ENCODE measurements at regions not wholly inside any gene's neighbourhood (a gene's known extent, or its start where the extent isn't known, plus 50 kb on each side); places are given as distances from the start of the nearest gene placed in this dataset.
A peak's percentile ranks its signal among the peaks of the same experiment; 100 is the strongest.

GRCh38 chrX:109312757-109313156 is 169.1 kb downstream of the GUCY2F start:
- DNase-seq (ENCODE audit: low spot score): no peak

GRCh38 chrX:109310031-109310430 is 171.9 kb downstream of the GUCY2F start:
- no peak for DNase-seq (ENCODE audit: low spot score)

- no peak for DNase-seq (ENCODE audit: low spot score)
These were observed 180.7 kb downstream of the GUCY2F start for GRCh38 chrX:109301177-109301576.

- no peak for DNase-seq (ENCODE audit: low spot score)
These were observed 181.5 kb downstream of the GUCY2F start for GRCh38 chrX:109300415-109300814.

- DNase-seq (ENCODE audit: low spot score): no peak
These were observed 182.8 kb downstream of the GUCY2F start for GRCh38 chrX:109299091-109299490.

GRCh38 chrX:109294097-109294814 is 187.6 kb downstream of the GUCY2F start:
- no peak for DNase-seq (ENCODE audit: low spot score)

- no peak for DNase-seq (ENCODE audit: low spot score)
These were observed 198.0 kb downstream of the GUCY2F start for GRCh38 chrX:109283870-109284269.

- peak; percentile 66 for DNase-seq (ENCODE audit: low spot score)
These were observed 200.2 kb downstream of the GUCY2F start for GRCh38 chrX:109281483-109282275.

GRCh38 chrX:109274806-109275205 is 207.1 kb downstream of the GUCY2F start:
- no peak for DNase-seq (ENCODE audit: low spot score)

GRCh38 chrX:109270580-109271484 is 211.1 kb downstream of the GUCY2F start:
- DNase-seq (ENCODE audit: low spot score): peak; percentile 19

GRCh38 chrX:109268340-109268739 is 213.5 kb downstream of the GUCY2F start:
- no peak for DNase-seq (ENCODE audit: low spot score)

- DNase-seq (ENCODE audit: low spot score): no peak
These were observed 215.9 kb downstream of the GUCY2F start for GRCh38 chrX:109266034-109266433.

- DNase-seq (ENCODE audit: low spot score): no peak
These were observed 217.0 kb downstream of the GUCY2F start for GRCh38 chrX:109264878-109265277.

- DNase-seq (ENCODE audit: low spot score): no peak
These were observed 220.6 kb downstream of the GUCY2F start for GRCh38 chrX:109261279-109261678.

GRCh38 chrX:109252789-109253188 is 229.1 kb downstream of the GUCY2F start:
- DNase-seq (ENCODE audit: low spot score): no peak

GRCh38 chrX:109218761-109219160 is 263.1 kb downstream of the GUCY2F start:
- no peak for DNase-seq (ENCODE audit: low spot score)

- peak; percentile 23 for DNase-seq (ENCODE audit: low spot score)
These were observed 282.2 kb downstream of the GUCY2F start for GRCh38 chrX:109199726-109200125.

- no peak for DNase-seq (ENCODE audit: low spot score)
These were observed 291.3 kb downstream of the GUCY2F start for GRCh38 chrX:109190542-109190941.

GRCh38 chrX:109187473-109188168 is 294.3 kb downstream of the GUCY2F start:
- DNase-seq (ENCODE audit: low spot score): no peak

GRCh38 chrX:109186939-109187338 is 294.9 kb downstream of the GUCY2F start:
- DNase-seq (ENCODE audit: low spot score): no peak

- no peak for DNase-seq (ENCODE audit: low spot score)
These were observed 297.3 kb downstream of the GUCY2F start for GRCh38 chrX:109184506-109185139.
